Nephron (organoid): ENCODE measurements at regions not wholly inside any gene's neighbourhood (a gene's known extent, or its start where the extent isn't known, plus 50 kb on each side); places are given as distances from the start of the nearest gene placed in this dataset.
A peak's percentile ranks its signal among the peaks of the same experiment; 100 is the strongest.
"Not testable (repeated sequence)": the region's sequence is repeated elsewhere in the genome, so short reads cannot be mapped to it uniquely, and the experiment has no call there.

ENCODE experiments used
- H3K27ac Mint-ChIP-seq, 3 experiments: 2 replicates each; pipeline ENCODE4 v1.8.0; 2020; ENCODE audit warnings: mixed read lengths in 3 of 3, mild to moderate bottlenecking in 2 of 3, moderate library complexity in 1 of 3
- H3K27me3 Mint-ChIP-seq: 2 replicates; pipeline ENCODE4 v1.8.0; 2021; ENCODE audit warnings: low read depth, mild to moderate bottlenecking, moderate library complexity, mixed read lengths
- H3K36me3 Mint-ChIP-seq: 2 replicates; pipeline ENCODE4 v1.8.0; 2020; ENCODE audit warnings: low read depth, mixed read lengths
- H3K4me1 Mint-ChIP-seq: 2 replicates; pipeline ENCODE4 v1.8.0; 2020; ENCODE audit warnings: mixed read lengths
- H3K4me3 Mint-ChIP-seq, 3 experiments: 2 replicates each; pipeline ENCODE4 v1.8.0; 2020; ENCODE audit warnings: mild to moderate bottlenecking in 3 of 3, mixed read lengths in 3 of 3, moderate library complexity in 2 of 3
- H3K9me3 Mint-ChIP-seq: 2 replicates; pipeline ENCODE4 v1.8.0; 2020; ENCODE audit warnings: mixed read lengths
- TF ChIP-seq, protein P1 (sequence below), 3 experiments: fragments of 200-600 bp; sonication (generic); IDR thresholded peaks; one replicate each; pipeline ENCODE4 v1.5.0; 2021; ENCODE audit warnings: antibody characterized with exemption in 3 of 3; ENCODE audit not compliant: unreplicated experiment in 3 of 3

DNA sequence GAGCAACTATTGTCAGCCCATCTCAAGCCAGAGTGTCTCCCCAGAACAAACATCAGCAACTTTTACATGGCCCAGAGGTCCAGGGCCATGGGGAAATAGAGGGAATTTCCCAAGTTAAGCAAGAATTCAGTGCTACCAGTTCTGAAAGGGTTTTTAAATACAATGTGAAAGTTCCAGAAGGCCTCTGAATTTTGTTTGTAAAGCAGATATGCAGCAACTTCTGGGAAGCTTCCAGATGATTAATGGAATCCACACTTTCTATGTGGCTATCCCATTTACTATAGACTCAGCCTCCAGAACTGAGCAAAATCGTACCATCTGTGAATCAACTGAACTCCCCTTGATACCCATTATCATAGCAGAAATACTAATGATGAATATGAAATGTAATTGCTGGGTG is 93.8 kb downstream of the FEM1C start:
- Mint-ChIP-seq H3K27ac (peak overlapping the region; percentile 50 to 84 (median 79)), H3K36me3 (peaks cover 3% of the 10 kb centered on the region), H3K4me1 (peaks cover 21% of the 10 kb centered on the region), H3K4me3 (no peak overlapping the region), H3K9me3 (peaks cover 6% of the 10 kb centered on the region), H3K27me3 (peaks cover 3% of the 10 kb centered on the region)
- TF ChIP-seq, protein P1, sequence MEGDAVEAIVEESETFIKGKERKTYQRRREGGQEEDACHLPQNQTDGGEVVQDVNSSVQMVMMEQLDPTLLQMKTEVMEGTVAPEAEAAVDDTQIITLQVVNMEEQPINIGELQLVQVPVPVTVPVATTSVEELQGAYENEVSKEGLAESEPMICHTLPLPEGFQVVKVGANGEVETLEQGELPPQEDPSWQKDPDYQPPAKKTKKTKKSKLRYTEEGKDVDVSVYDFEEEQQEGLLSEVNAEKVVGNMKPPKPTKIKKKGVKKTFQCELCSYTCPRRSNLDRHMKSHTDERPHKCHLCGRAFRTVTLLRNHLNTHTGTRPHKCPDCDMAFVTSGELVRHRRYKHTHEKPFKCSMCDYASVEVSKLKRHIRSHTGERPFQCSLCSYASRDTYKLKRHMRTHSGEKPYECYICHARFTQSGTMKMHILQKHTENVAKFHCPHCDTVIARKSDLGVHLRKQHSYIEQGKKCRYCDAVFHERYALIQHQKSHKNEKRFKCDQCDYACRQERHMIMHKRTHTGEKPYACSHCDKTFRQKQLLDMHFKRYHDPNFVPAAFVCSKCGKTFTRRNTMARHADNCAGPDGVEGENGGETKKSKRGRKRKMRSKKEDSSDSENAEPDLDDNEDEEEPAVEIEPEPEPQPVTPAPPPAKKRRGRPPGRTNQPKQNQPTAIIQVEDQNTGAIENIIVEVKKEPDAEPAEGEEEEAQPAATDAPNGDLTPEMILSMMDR (IDR thresholded peaks at IDR 0.05; ENCODE audit: unreplicated experiment in 3 of 3): no peak

DNA sequence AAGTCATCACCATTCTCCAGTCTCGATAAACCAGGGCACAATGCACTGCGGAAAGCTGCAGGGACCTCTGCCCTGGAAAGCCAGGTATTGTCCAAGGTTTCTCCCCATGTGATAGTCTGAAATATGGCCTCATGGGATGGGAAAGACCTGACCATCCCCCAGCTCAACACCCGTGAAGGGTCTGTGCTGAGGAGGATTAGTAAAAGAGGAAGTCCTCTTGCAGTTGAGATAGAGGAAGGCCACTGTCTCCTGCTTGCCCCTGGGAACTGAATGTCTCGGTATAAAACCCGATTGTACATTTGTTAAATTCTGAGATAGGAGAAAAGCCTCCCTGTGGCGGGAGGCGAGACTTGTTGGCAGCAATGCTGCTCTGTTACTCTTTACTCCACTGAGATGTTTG is 95.9 kb downstream of the FEM1C start:
- Mint-ChIP-seq H3K27ac (peak overlapping the region in 1 of 3 experiments; percentile 63), H3K4me1 (peaks cover 21% of the 10 kb centered on the region), H3K9me3 (peaks cover 15% of the 10 kb centered on the region)
- not testable (repeated sequence) for H3K27me3 Mint-ChIP-seq, H3K4me3 Mint-ChIP-seq, H3K36me3 Mint-ChIP-seq

DNA sequence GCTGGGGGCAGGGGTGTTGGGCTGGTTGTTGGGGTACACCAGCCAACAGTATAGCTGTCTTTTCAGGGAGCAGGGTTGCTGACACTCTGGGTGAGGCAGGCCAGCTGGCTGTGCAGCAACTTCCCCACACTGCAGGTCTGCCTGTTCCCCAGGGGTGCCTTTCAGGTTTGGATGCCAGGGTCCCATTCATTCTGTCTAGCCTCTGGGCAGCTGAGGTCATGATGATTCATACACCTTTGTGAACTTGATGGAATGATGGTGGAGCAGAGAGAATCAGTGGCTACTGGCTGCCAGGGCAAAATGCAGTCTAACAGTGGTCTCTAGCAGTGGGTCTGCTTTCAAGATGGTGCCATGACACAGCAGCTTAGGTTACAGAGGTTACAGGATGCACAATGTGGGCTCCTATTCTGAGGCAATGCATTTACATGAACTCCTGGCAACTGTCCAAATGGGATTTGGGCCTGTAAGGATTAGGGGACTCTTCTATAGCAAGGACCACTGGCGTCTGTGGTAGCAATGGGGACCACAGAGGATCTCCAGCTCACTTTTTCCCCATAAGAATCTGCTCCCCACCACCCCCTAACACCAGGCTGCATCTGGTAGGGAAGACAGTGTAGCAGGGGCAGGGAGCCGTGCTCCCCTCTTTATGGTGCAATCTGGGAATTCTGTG is 103.7 kb downstream of the FEM1C start:
- Mint-ChIP-seq H3K36me3 (peaks cover 5% of the 10 kb centered on the region), H3K9me3 (peaks cover 54% of the 10 kb centered on the region), H3K4me1 (no peaks in the 10 kb centered on the region), H3K27me3 (no peaks in the 10 kb centered on the region), H3K4me3 (no peak overlapping the region), H3K27ac (no peak overlapping the region)
- TF ChIP-seq, protein P1 (IDR thresholded peaks at IDR 0.05; ENCODE audit: unreplicated experiment in 3 of 3): no peak

DNA sequence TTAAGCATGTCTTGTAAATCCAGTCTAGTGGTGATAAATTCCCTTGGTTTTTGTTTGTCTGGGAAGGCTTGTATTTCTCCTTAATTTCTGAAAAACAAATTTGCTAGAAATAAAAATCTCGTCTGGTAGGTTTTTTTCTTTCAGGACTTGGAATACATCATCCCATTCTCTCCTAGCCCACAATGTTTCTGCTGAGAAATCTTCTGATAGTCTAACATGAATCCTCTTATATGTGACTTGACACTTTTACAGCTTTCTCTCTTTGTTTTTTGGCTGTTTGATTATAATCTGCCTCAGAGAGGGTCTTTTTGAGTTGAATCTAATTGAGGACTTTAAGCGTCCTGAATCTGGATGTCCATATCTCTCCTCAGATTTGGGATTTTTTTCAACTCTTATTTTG is 104.9 kb downstream of the FEM1C start:
- Mint-ChIP-seq H3K4me1 (no peaks in the 10 kb centered on the region), H3K9me3 (peaks cover 53% of the 10 kb centered on the region), H3K27ac (no peak overlapping the region), H3K36me3 (peaks cover 5% of the 10 kb centered on the region), H3K4me3 (no peak overlapping the region), H3K27me3 (no peaks in the 10 kb centered on the region)
- TF ChIP-seq, protein P1 (IDR thresholded peaks at IDR 0.05; ENCODE audit: unreplicated experiment in 3 of 3): no peak

DNA sequence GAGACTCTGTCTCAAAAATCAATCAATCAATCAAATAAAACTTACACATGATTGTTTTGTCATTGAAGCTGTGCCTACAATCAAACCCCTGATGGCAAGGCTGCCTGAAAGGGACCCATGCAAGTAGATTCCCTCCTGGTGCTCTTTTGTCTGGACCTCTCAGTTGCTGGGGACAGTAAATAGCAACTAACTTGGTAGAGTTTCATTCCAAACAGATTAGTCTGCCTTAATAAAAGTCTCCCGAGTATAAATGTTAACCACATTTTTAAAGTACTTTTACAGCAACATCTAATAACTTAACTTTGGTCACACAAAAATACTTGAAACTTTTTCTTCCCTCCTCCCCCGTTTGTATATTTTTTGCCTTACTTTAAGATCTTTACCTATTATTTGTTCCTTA is 105.5 kb downstream of the FEM1C start:
- peaks cover 5% of the 10 kb centered on the region for H3K36me3 Mint-ChIP-seq
- peaks cover 48% of the 10 kb centered on the region for H3K9me3 Mint-ChIP-seq
- no peak overlapping the region for H3K27ac Mint-ChIP-seq
- H3K4me3 Mint-ChIP-seq: no peak overlapping the region
- TF ChIP-seq, protein P1 (IDR thresholded peaks at IDR 0.05; ENCODE audit: unreplicated experiment in 3 of 3): no peak
- H3K4me1 Mint-ChIP-seq: no peaks in the 10 kb centered on the region
- H3K27me3 Mint-ChIP-seq: no peaks in the 10 kb centered on the region

DNA sequence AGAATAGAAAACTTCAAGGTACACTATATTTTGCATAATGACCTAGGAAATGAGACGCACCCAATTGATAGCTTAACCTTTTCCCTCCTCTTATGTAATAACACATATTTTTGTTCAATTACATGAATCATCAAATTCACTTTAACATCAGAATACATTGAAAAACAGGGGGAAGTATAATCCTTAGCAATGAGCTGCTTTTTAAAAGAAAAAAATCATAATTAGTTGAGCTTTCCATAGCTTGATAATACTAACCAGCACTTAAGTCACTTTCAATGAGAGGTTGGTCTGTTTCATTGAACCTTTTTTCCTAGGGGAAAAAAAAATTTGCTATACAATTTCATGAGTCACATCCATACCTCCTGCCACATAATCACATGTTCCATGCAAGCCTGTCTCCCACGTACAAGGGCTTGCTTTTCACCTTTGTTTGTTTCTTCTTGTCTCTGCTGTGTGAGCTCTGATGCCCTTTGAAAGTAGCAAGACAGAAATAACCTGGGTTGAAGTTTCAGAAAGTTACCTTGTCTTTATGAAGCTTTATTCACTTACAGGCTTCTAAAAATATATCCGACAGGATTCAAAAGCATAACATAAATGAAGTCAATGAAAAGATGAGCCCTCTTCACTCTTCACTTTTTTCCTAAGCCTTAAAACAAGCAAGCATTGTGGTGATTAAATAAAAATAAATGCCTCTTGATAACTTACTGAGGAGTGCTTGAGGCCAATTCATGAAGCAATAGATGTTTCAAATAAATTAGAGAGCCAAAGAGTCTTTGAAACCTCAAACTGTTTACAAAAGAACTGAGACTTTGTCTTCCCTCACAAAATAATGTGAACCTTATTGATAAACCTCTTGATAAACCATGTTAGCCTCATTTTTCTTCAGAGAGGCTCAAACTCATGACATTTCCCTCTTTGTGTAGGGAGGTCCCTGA is 108.5 kb downstream of the FEM1C start:
- H3K9me3 Mint-ChIP-seq: peaks cover 29% of the 10 kb centered on the region
- no peak overlapping the region for H3K27ac Mint-ChIP-seq
- H3K4me3 Mint-ChIP-seq: no peak overlapping the region
- H3K27me3 Mint-ChIP-seq: no peaks in the 10 kb centered on the region
- TF ChIP-seq, protein P1 (IDR thresholded peaks at IDR 0.05; ENCODE audit: unreplicated experiment in 3 of 3): no peak
- peaks cover 13% of the 10 kb centered on the region for H3K4me1 Mint-ChIP-seq
- peaks cover 5% of the 10 kb centered on the region for H3K36me3 Mint-ChIP-seq
